ENCODE measurements at regions not wholly inside any gene's neighbourhood (a gene's known extent, or its start where the extent isn't known, plus 50 kb on each side); places are given as distances from the start of the nearest gene placed in this dataset.
"Not testable (repeated sequence)": the region's sequence is repeated elsewhere in the genome, so short reads cannot be mapped to it uniquely, and the experiment has no call there.

DNA sequence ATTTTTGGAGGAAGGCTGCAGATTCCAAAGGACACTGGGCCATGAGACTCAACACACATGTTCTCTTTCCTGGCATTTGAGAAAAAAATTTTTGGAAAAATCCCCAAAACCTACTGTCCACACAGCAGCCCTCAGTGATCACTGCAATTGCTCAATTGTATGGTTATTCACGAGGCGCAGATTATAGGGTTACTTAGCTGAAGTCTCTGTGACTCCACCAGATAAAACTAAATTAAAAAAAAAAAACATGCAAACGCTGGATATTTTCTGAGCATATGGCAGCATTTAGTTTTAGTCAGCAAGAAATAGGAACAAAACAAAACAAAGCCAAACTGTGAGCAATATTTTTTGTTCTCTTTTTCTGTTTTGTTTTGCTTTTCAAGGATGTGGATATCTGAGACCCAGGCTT is 83.8 kb upstream of the FAM20A start:
- H3K4me3 Mint-ChIP-seq: no peak overlapping the region
- no peak overlapping the region for H3K27ac Mint-ChIP-seq
- no peaks in the 10 kb centered on the region for H3K4me1 Mint-ChIP-seq (ENCODE audit: low read depth)
- H3K9me3 Mint-ChIP-seq: no peaks in the 10 kb centered on the region
- no peaks in the 10 kb centered on the region for H3K27me3 Mint-ChIP-seq (ENCODE audit: low read depth)
- no peaks in the 10 kb centered on the region for H3K36me3 Mint-ChIP-seq (ENCODE audit: low read depth)

GRCh38 chr17:68682903-68683302 is 81.7 kb upstream of the FAM20A start:
- Mint-ChIP-seq H3K4me3 (no peak overlapping the region), H3K27me3 (ENCODE audit: low read depth) (peaks cover 3% of the 10 kb centered on the region), H3K27ac (no peak overlapping the region), H3K4me1 (ENCODE audit: low read depth) (no peaks in the 10 kb centered on the region), H3K9me3 (no peaks in the 10 kb centered on the region), H3K36me3 (ENCODE audit: low read depth) (no peaks in the 10 kb centered on the region)

DNA sequence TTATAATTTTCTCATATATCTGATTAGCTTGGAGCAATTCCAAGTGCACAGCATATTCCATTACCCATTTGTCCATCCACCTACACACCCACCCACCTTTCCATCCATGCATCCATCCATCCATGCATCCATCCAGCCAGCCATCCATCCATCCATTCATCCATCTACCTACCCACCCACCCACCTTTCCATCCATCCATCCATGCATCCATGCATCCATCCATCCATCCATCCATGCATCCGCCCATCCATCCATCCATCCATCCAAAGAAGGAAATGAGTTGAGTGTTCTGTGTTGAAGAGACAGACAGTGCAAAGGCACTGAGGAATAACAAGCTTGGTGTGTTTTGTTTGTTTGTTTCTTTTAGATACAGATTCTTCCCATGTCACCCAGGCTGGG is 78.7 kb upstream of the FAM20A start:
- H3K27me3 Mint-ChIP-seq (ENCODE audit: low read depth): peaks cover 3% of the 10 kb centered on the region
- no peaks in the 10 kb centered on the region for H3K9me3 Mint-ChIP-seq
- no peak overlapping the region for H3K27ac Mint-ChIP-seq
- no peaks in the 10 kb centered on the region for H3K36me3 Mint-ChIP-seq (ENCODE audit: low read depth)
- no peak overlapping the region for H3K4me3 Mint-ChIP-seq
- H3K4me1 Mint-ChIP-seq (ENCODE audit: low read depth): no peaks in the 10 kb centered on the region

DNA sequence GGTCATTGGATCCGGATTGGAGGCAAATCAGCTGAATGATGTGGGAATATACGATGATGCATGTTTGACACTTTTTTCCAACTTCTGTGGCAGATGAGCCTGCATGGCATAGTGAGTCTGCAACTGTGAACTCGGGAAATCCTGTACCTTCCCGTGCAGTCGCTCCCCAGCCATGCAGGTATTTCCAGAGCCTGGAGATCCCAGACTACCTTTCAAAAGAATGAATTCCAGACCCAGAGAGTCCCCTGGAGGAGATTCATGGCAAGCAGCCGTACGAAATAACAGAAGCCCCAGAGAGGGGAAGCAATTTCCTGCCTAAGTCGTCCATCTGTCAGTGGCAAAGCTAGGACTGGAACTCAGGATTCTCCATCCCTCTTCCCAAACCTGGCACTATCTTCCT is 75.7 kb upstream of the FAM20A start:
- Mint-ChIP-seq H3K4me3 (no peak overlapping the region), H3K9me3 (no peaks in the 10 kb centered on the region), H3K4me1 (ENCODE audit: low read depth) (no peaks in the 10 kb centered on the region), H3K27me3 (ENCODE audit: low read depth) (peaks cover 3% of the 10 kb centered on the region), H3K27ac (no peak overlapping the region), H3K36me3 (ENCODE audit: low read depth) (no peaks in the 10 kb centered on the region)

DNA sequence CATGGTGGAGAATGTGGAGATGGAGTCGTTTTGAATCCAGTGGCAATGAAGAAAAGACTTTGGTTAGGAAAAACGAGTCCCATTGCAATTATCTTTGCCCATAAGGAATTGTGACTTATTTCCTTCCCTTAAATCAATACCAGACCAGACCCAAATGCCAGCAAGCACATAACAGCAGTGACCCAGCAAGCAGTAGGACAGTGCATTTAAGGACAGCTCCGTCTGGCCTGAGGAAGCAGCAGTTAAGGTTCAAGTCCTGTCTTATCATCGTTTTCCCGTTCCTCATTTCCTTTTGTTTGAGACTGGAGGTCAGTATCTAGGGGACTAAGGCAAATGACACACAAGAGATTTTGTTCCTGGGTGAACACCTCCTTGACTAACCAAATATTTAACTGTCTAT is 74.6 kb upstream of the FAM20A start:
- Mint-ChIP-seq H3K36me3 (ENCODE audit: low read depth) (no peaks in the 10 kb centered on the region), H3K27ac (no peak overlapping the region), H3K4me1 (ENCODE audit: low read depth) (no peaks in the 10 kb centered on the region), H3K4me3 (no peak overlapping the region), H3K9me3 (no peaks in the 10 kb centered on the region), H3K27me3 (ENCODE audit: low read depth) (peaks cover 3% of the 10 kb centered on the region)

GRCh38 chr17:68674029-68674925 is 73.1 kb upstream of the FAM20A start:
- Mint-ChIP-seq H3K36me3 (ENCODE audit: low read depth) (no peaks in the 10 kb centered on the region), H3K27me3 (ENCODE audit: low read depth) (peaks cover 3% of the 10 kb centered on the region), H3K4me3 (no peak overlapping the region), H3K27ac (no peak overlapping the region), H3K9me3 (no peaks in the 10 kb centered on the region), H3K4me1 (ENCODE audit: low read depth) (no peaks in the 10 kb centered on the region)

DNA sequence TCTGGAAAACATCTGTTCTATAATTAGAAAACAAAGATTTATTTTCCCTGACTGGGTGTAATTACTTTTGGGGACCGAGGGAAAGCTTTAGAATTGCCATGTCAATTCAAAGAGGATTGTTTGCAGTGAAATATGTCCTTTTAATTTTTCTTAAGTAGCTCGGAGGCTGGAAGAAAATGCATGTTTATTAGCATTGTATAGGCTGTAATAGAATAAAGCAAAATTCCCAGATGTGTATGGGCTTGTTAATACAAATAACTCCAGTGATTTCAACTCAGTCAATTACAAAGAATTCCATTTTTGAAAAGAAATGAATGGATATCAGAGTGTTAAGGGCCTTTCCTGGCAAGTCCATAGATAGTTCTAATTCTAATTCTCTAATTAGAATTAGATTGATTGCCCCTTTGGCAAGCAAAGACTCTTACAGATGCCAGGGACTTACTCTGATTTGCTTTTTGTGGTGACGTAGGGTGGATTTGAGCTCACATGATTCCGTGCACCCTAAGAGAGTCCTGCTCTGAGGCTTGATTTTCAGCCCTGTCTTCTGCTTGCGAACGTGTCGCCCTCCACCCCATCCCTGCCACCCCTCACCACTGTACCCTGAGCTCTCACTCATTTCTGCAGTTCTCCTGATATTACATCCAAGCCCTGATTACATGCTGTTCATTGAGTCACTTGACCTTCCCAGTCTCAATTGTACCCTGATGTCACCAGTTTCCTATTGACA is 70.0 kb upstream of the FAM20A start:
- no peaks in the 10 kb centered on the region for H3K4me1 Mint-ChIP-seq (ENCODE audit: low read depth)
- H3K27ac Mint-ChIP-seq: no peak overlapping the region
- no peaks in the 10 kb centered on the region for H3K9me3 Mint-ChIP-seq
- H3K4me3 Mint-ChIP-seq: no peak overlapping the region
- H3K27me3 Mint-ChIP-seq (ENCODE audit: low read depth): peaks cover 15% of the 10 kb centered on the region
- H3K36me3 Mint-ChIP-seq (ENCODE audit: low read depth): no peaks in the 10 kb centered on the region

DNA sequence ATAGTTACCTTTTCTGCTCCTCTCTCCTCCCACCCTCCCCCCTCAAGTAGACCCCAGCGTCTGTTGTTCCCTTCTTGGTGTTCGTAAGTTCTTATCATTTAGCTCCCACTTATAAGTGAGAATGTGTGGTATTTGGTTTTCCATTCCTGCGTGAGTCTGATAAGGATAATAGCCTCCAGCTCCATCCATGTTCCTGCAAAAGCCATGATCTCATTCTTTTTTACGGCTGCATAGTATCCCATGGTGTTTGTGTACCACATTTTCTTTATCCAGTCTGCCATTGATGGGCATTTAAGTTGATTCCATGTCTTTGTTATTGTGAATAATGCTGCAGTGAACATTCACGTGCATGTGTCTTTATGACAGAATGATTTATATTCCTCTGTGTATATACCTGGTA is 65.3 kb upstream of the FAM20A start:
- not testable (repeated sequence) for H3K9me3 Mint-ChIP-seq

DNA sequence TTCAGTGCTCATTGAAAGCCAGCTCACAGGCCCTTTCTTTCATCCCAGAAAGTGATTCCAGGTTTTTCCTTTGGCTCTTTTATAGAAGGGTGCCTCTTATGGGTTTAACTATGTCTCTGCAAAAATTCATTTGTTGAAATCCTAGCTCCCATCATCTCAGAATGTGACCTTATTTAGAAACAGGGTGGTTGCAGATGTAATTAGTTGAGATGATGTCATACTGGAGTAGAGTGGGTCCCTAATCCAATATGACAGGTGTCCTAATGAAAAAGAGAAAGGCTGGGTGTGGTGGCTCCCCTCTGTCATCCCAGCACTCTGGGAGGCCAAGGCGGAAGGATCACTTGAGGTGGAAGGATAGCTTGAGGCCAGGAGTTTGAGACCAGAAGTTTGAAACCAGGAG is 64.2 kb upstream of the FAM20A start:
- Mint-ChIP-seq H3K27me3 (ENCODE audit: low read depth) (peaks cover 20% of the 10 kb centered on the region), H3K36me3 (ENCODE audit: low read depth) (no peaks in the 10 kb centered on the region), H3K4me1 (ENCODE audit: low read depth) (no peaks in the 10 kb centered on the region), H3K27ac (no peak overlapping the region), H3K4me3 (no peak overlapping the region), H3K9me3 (no peaks in the 10 kb centered on the region)

More for the DNA sequence above, 65.3 kb upstream of the FAM20A start:
- H3K27me3 Mint-ChIP-seq (ENCODE audit: low read depth): peaks cover 15% of the 10 kb centered on the region
- not testable (repeated sequence) for H3K4me1 Mint-ChIP-seq (ENCODE audit: low read depth); H3K36me3 Mint-ChIP-seq (ENCODE audit: low read depth); H3K4me3 Mint-ChIP-seq; H3K27ac Mint-ChIP-seq

DNA sequence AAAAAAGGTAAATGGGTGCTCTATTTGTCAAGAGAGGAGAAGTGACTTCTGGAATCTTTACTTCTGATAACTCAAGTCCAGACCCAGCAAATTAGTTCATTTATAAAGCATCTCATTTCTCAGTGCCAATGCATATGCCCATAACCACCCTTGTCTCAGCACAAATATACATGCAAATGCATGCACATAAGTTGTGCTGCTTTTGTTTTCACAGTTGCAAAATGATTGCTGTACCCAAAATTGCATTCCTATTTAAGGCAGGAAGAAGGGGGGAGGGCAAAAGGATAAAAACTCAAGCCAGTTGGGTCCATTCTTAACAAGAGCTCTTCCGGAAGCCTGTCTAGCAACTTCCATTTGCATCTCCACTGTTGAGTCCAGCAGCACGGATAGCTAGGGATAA is 61.3 kb upstream of the FAM20A start:
- Mint-ChIP-seq H3K27me3 (ENCODE audit: low read depth) (peaks cover 10% of the 10 kb centered on the region), H3K9me3 (no peaks in the 10 kb centered on the region), H3K4me3 (no peak overlapping the region), H3K4me1 (ENCODE audit: low read depth) (no peaks in the 10 kb centered on the region), H3K27ac (no peak overlapping the region), H3K36me3 (ENCODE audit: low read depth) (no peaks in the 10 kb centered on the region)

GRCh38 chr17:68662037-68662432 is 60.9 kb upstream of the FAM20A start:
- Mint-ChIP-seq H3K27me3 (ENCODE audit: low read depth) (peaks cover 9% of the 10 kb centered on the region), H3K4me1 (ENCODE audit: low read depth) (no peaks in the 10 kb centered on the region), H3K27ac (no peak overlapping the region), H3K36me3 (ENCODE audit: low read depth) (no peaks in the 10 kb centered on the region), H3K4me3 (no peak overlapping the region), H3K9me3 (no peaks in the 10 kb centered on the region)

GRCh38 chr17:68661265-68662036 is 60.3 kb upstream of the FAM20A start:
- Mint-ChIP-seq H3K27me3 (ENCODE audit: low read depth) (peaks cover 9% of the 10 kb centered on the region), H3K4me1 (ENCODE audit: low read depth) (no peaks in the 10 kb centered on the region), H3K9me3 (no peaks in the 10 kb centered on the region), H3K4me3 (no peak overlapping the region), H3K36me3 (ENCODE audit: low read depth) (no peaks in the 10 kb centered on the region), H3K27ac (no peak overlapping the region)

DNA sequence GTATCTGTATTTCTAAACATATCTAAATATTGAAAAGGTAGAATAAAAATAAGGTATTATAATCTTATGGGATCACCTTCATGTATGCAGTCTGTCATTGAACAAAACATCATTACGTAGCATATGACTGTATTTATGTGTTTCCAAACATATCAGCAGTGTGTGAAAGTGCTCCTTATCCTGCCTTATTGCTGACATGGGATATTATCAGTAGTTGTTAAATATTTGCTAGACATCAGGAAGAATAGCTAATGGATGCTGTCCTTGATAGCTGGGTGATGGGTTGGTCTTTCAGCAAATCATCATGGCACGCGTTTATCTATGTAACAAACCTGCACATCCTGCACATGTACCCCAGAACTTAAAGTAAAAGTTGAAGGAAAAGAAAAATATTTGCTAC is 59.1 kb upstream of the FAM20A start:
- no peaks in the 10 kb centered on the region for H3K4me1 Mint-ChIP-seq (ENCODE audit: low read depth)
- no peaks in the 10 kb centered on the region for H3K9me3 Mint-ChIP-seq
- H3K36me3 Mint-ChIP-seq (ENCODE audit: low read depth): no peaks in the 10 kb centered on the region
- peaks cover 9% of the 10 kb centered on the region for H3K27me3 Mint-ChIP-seq (ENCODE audit: low read depth)
- no peak overlapping the region for H3K27ac Mint-ChIP-seq
- no peak overlapping the region for H3K4me3 Mint-ChIP-seq

DNA sequence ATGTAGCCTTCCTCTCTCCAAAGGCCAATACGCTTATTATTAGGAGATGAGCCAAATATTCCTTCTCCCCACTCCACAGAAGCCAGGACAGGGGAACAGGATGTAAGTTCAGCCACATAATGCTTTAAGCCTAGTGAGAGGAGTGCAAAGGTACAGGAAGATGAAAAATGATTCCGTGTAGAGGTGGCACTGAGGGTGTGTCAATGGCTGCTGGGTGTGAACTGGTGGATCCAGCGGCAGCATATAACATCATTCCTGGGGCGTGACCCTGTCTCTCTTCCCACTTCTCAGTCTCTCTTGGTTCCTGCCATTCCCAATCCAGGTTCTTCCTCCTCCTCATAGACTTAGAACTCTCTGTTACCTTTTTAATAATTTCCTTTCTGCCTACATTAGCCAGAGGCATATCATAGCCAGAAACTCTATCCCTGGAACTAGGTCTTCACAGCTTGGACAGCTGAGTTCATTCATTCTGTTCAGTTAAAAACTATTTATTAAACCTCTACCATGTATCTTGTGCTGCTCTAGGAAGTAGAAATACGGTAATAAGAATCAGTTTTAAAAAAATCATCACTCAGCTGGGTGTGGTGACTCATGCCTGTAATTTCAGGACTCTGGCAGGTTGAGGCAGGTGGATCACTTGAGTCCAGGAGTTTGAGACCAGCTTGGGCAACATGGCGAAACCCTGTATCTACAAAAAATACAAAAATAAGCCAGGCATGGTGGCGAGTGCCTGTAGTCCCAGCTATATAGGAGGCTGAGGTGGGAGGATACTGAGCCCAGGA is 58.0 kb upstream of the FAM20A start:
- no peaks in the 10 kb centered on the region for H3K4me1 Mint-ChIP-seq (ENCODE audit: low read depth)
- H3K9me3 Mint-ChIP-seq: no peaks in the 10 kb centered on the region
- no peak overlapping the region for H3K27ac Mint-ChIP-seq
- no peak overlapping the region for H3K4me3 Mint-ChIP-seq
- H3K27me3 Mint-ChIP-seq (ENCODE audit: low read depth): peaks cover 9% of the 10 kb centered on the region
- no peaks in the 10 kb centered on the region for H3K36me3 Mint-ChIP-seq (ENCODE audit: low read depth)
